ENCODE measurements at regions not wholly inside any gene's neighbourhood (a gene's known extent, or its start where the extent isn't known, plus 50 kb on each side); places are given as distances from the start of the nearest gene placed in this dataset.

DNA sequence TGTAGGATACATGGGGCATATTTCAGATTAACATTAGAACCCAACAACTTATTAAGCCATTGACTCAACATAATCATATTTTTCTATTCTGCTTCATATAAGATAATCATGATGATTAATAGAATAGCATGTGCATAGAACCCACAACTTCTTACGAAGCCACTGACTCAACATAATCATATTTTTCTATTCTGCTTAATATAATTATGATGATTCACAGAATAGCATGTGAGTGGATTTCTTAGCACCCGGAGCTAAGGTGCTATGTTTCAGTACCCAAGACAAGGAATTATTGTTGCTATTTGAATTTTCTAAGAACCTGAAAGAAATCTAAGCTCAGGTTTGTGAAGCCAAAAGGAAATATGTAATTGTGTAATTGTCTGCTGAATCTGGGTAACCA is 96.8 kb downstream of the TENT5A start:
- ChIA-PET CTCF (no interaction called here), POLR2A (no interaction called here)
- Histone ChIP-seq H3K27me3 (ENCODE audit: control insufficient read depth, insufficient read depth, low read length) (no peaks in the 10 kb centered on the region), H3K4me1 (ENCODE audit: control insufficient read depth, insufficient read depth, low read length) (no peaks in the 10 kb centered on the region), H3K27ac (ENCODE audit: low read length) (no peak overlapping the region), H3K9me3 (ENCODE audit: control insufficient read depth, insufficient read depth, low read depth, low read length) (no peaks in the 10 kb centered on the region), H3K36me3 (ENCODE audit: control insufficient read depth, insufficient read depth, low read length) (no peaks in the 10 kb centered on the region), H3K4me3 (ENCODE audit: low read depth in 2 of 2, low read length in 2 of 2) (no peak overlapping the region)
- DNase-seq (ENCODE audit: low read depth, low spot score) (no peak), ATAC-seq (no peak)
- in situ Hi-C loops (cut with HindIII; ENCODE audit: low pct_unique_long_range_greater_than_20kb, low sequenced_read_pairs): no loop called here
- BruUV-seq (replicated peaks): no TSS peak
- intact Hi-C loops (cut with micrococcal nuclease; ENCODE audit: unreplicated experiment): no loop called here
- TF ChIP-seq TCF7L2 (IDR thresholded peaks at IDR 0.05; ENCODE audit: low read depth, low read length) (no peak), SIN3A (IDR thresholded peaks at IDR 0.05; ENCODE audit: borderline replicate concordance, insufficient read depth, low read depth, low read length) (no peak), POLR2AphosphoS5 (IDR thresholded peaks at IDR 0.05; ENCODE audit: low read depth, low read length) (no peak)
- TF ChIP-seq, protein P1, sequence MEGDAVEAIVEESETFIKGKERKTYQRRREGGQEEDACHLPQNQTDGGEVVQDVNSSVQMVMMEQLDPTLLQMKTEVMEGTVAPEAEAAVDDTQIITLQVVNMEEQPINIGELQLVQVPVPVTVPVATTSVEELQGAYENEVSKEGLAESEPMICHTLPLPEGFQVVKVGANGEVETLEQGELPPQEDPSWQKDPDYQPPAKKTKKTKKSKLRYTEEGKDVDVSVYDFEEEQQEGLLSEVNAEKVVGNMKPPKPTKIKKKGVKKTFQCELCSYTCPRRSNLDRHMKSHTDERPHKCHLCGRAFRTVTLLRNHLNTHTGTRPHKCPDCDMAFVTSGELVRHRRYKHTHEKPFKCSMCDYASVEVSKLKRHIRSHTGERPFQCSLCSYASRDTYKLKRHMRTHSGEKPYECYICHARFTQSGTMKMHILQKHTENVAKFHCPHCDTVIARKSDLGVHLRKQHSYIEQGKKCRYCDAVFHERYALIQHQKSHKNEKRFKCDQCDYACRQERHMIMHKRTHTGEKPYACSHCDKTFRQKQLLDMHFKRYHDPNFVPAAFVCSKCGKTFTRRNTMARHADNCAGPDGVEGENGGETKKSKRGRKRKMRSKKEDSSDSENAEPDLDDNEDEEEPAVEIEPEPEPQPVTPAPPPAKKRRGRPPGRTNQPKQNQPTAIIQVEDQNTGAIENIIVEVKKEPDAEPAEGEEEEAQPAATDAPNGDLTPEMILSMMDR (IDR thresholded peaks at IDR 0.05): no peak
- TF ChIP-seq, protein P2, sequence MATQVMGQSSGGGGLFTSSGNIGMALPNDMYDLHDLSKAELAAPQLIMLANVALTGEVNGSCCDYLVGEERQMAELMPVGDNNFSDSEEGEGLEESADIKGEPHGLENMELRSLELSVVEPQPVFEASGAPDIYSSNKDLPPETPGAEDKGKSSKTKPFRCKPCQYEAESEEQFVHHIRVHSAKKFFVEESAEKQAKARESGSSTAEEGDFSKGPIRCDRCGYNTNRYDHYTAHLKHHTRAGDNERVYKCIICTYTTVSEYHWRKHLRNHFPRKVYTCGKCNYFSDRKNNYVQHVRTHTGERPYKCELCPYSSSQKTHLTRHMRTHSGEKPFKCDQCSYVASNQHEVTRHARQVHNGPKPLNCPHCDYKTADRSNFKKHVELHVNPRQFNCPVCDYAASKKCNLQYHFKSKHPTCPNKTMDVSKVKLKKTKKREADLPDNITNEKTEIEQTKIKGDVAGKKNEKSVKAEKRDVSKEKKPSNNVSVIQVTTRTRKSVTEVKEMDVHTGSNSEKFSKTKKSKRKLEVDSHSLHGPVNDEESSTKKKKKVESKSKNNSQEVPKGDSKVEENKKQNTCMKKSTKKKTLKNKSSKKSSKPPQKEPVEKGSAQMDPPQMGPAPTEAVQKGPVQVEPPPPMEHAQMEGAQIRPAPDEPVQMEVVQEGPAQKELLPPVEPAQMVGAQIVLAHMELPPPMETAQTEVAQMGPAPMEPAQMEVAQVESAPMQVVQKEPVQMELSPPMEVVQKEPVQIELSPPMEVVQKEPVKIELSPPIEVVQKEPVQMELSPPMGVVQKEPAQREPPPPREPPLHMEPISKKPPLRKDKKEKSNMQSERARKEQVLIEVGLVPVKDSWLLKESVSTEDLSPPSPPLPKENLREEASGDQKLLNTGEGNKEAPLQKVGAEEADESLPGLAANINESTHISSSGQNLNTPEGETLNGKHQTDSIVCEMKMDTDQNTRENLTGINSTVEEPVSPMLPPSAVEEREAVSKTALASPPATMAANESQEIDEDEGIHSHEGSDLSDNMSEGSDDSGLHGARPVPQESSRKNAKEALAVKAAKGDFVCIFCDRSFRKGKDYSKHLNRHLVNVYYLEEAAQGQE (IDR thresholded peaks at IDR 0.05; ENCODE audit: insufficient read depth in 1 of 2, low read depth in 2 of 2, low read length in 1 of 2): no peak

DNA sequence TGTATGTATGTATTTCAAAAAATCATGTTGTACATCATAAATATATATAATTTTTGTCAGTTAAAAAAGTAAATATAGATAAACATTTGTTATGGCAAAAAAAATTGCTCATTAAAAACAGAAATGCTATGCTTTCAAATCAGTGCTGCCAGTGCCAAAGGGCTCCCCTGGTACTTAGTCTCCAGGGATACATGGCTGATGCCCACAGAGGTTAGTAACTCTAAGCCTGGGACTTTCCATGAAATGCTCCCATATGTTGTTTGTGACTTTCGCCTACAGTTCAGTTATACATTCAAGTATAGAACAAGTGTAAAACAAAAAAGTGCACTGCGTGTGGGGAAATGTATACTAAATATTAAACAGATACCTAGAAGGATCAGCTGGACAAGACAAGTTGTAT is 104.0 kb downstream of the TENT5A start:
- no TSS peak for BruUV-seq (replicated peaks)
- Histone ChIP-seq H3K27me3 (ENCODE audit: control insufficient read depth, insufficient read depth, low read length) (no peaks in the 10 kb centered on the region), H3K27ac (ENCODE audit: low read length) (no peak overlapping the region), H3K4me1 (ENCODE audit: control insufficient read depth, insufficient read depth, low read length) (no peaks in the 10 kb centered on the region), H3K36me3 (ENCODE audit: control insufficient read depth, insufficient read depth, low read length) (no peaks in the 10 kb centered on the region), H3K4me3 (ENCODE audit: low read depth in 2 of 2, low read length in 2 of 2) (no peak overlapping the region), H3K9me3 (ENCODE audit: control insufficient read depth, insufficient read depth, low read depth, low read length) (no peaks in the 10 kb centered on the region)
- TF ChIP-seq, protein P1 (IDR thresholded peaks at IDR 0.05): no peak
- TF ChIP-seq POLR2AphosphoS5 (IDR thresholded peaks at IDR 0.05; ENCODE audit: low read depth, low read length) (no peak), TCF7L2 (IDR thresholded peaks at IDR 0.05; ENCODE audit: low read depth, low read length) (no peak), SIN3A (IDR thresholded peaks at IDR 0.05; ENCODE audit: borderline replicate concordance, insufficient read depth, low read depth, low read length) (no peak)
- TF ChIP-seq, protein P2 (IDR thresholded peaks at IDR 0.05; ENCODE audit: insufficient read depth in 1 of 2, low read depth in 2 of 2, low read length in 1 of 2): no peak
- DNase-seq (ENCODE audit: low read depth, low spot score) (no peak), ATAC-seq (no peak)
- ChIA-PET POLR2A (no interaction called here), CTCF (no interaction called here)
- in situ Hi-C loops (cut with HindIII; ENCODE audit: low pct_unique_long_range_greater_than_20kb, low sequenced_read_pairs): no loop called here
- intact Hi-C loops (cut with micrococcal nuclease; ENCODE audit: unreplicated experiment): no loop called here
